Renal cortex interstitium (tissue), 11 donors: ENCODE measurements at regions not wholly inside any gene's neighbourhood (a gene's known extent, or its start where the extent isn't known, plus 50 kb on each side); places are given as distances from the start of the nearest gene placed in this dataset.
"Not testable (repeated sequence)": the region's sequence is repeated elsewhere in the genome, so short reads cannot be mapped to it uniquely, and the experiment has no call there.

ENCODE experiments used
- DNase-seq, 11 donors: peaks; one replicate each; pipeline ENCODE4 v3.0.0-alpha.2; 2013; ENCODE audit warnings: low read depth in 9 of 11, low spot score in 4 of 11; ENCODE audit errors: extremely low read depth in 1 of 11

- no peak for DNase-seq
Measured at GRCh38 chr12:33514893-33515292, 75.3 kb upstream of the SYT10 start.

GRCh38 chr12:33519566-33519965 lies 79.9 kb upstream of the SYT10 start:
- no peak for DNase-seq

GRCh38 chr12:33520505-33521302 lies 81.1 kb upstream of the SYT10 start:
- not testable (repeated sequence) for DNase-seq

GRCh38 chr12:33529031-33529430 lies 89.4 kb upstream of the SYT10 start:
- no peak for DNase-seq

GRCh38 chr12:33529810-33530209 lies 90.2 kb upstream of the SYT10 start:
- DNase-seq: no peak

GRCh38 chr12:33531261-33531660 lies 91.6 kb upstream of the SYT10 start:
- DNase-seq: no peak

- DNase-seq: no peak
Measured at GRCh38 chr12:33533527-33533926, 93.9 kb upstream of the SYT10 start.

GRCh38 chr12:33536431-33536830 lies 96.8 kb upstream of the SYT10 start:
- no peak for DNase-seq

- DNase-seq: no peak
Measured at GRCh38 chr12:33546004-33546403, 106.4 kb upstream of the SYT10 start.

GRCh38 chr12:33547084-33547483 lies 107.5 kb upstream of the SYT10 start:
- no peak for DNase-seq

GRCh38 chr12:33550214-33550613 lies 110.6 kb upstream of the SYT10 start:
- DNase-seq: not testable (repeated sequence)

- DNase-seq: no peak
Measured at GRCh38 chr12:33551006-33551405, 111.4 kb upstream of the SYT10 start.

- DNase-seq: no peak
Measured at GRCh38 chr12:33555128-33555527, 115.5 kb upstream of the SYT10 start.

- DNase-seq: no peak
Measured at GRCh38 chr12:33560653-33561208, 121.1 kb upstream of the SYT10 start.

GRCh38 chr12:33562401-33562800 lies 122.8 kb upstream of the SYT10 start:
- DNase-seq: no peak

GRCh38 chr12:33566403-33566802 lies 126.8 kb upstream of the SYT10 start:
- DNase-seq: no peak

GRCh38 chr12:33575346-33575745 lies 135.7 kb upstream of the SYT10 start:
- no peak for DNase-seq

- DNase-seq: no peak
Measured at GRCh38 chr12:33581613-33582122, 142.0 kb upstream of the SYT10 start.

GRCh38 chr12:33586576-33586975 lies 147.0 kb upstream of the SYT10 start:
- no peak for DNase-seq

GRCh38 chr12:33587354-33587753 lies 147.7 kb upstream of the SYT10 start:
- DNase-seq: no peak
